H1 (cell line): ENCODE measurements at regions not wholly inside any gene's neighbourhood (a gene's known extent, or its start where the extent isn't known, plus 50 kb on each side); places are given as distances from the start of the nearest gene placed in this dataset.

Experiments
- CTCF ChIA-PET: fragments of 300-600 bp; sonication (Branson Sonifier 250); formaldehyde crosslinking; loops from one replicate; lab custom pipeline; 2021; ENCODE audit not compliant: partially characterized antibody; lab: Charles Lee
- POLR2A ChIA-PET: fragments of 300-600 bp; sonication (Branson Sonifier 250); formaldehyde crosslinking; loops from one replicate; lab custom pipeline; 2021; ENCODE audit warnings: inconsistent platforms; ENCODE audit not compliant: partially characterized antibody; lab: Charles Lee
- DNase-seq, 2 experiments: peaks; one replicate each; pipeline versions ENCODE4 v3.0.0 to v3.0.0-alpha.2; 2010 to 2022; ENCODE audit warnings: low spot score in 2 of 2, low read depth in 1 of 2, mixed read lengths in 1 of 2
- FAIRE-seq: peaks from 2 replicates; lab custom pipeline; 2011; peaks lifted over from hg19 to GRCh38; lab: Jason Lieb, UNC
- H2AFZ ChIP-seq: 2 replicates; pipeline ENCODE4 v1.8.1; 2012; ENCODE audit warnings: low read length, inconsistent platforms
- H2AK5ac ChIP-seq: 2 replicates; pipeline ENCODE4 v1.6.1; 2013; ENCODE audit warnings: low read depth, low read length
- H2BK120ac ChIP-seq: replicated peaks from 2 replicates; pipeline ENCODE3; 2013; ENCODE audit warnings: low read depth, low read length, inconsistent platforms
- H2BK12ac ChIP-seq: 2 replicates; pipeline ENCODE4 v1.6.1; 2013; ENCODE audit warnings: low read depth, low read length
- H2BK15ac ChIP-seq: 2 replicates; pipeline ENCODE4 v1.6.1; 2013; ENCODE audit warnings: low read length
- H2BK20ac ChIP-seq: 2 replicates; pipeline ENCODE4 v1.6.1; 2013; ENCODE audit warnings: low read length
- H2BK5ac ChIP-seq: 2 replicates; pipeline ENCODE4 v1.6.1; 2013; ENCODE audit warnings: low read depth, low read length
- H3K14ac ChIP-seq: 2 replicates; pipeline ENCODE4 v1.6.1; 2013; ENCODE audit warnings: inconsistent platforms; ENCODE audit not compliant: insufficient read length
- H3K18ac ChIP-seq: 2 replicates; pipeline ENCODE4 v1.6.1; 2013; ENCODE audit warnings: low read length; ENCODE audit errors: extremely low read depth
- H3K23ac ChIP-seq: 2 replicates; pipeline ENCODE4 v1.6.1; 2013; ENCODE audit warnings: inconsistent platforms; ENCODE audit not compliant: insufficient read length
- H3K23me2 ChIP-seq: 2 replicates; pipeline ENCODE4 v1.6.1; 2013; ENCODE audit warnings: low read depth, low read length
- H3K27ac ChIP-seq: 2 replicates; pipeline ENCODE4 v1.6.1; 2011; ENCODE audit warnings: low read depth, low read length, inconsistent platforms
- H3K27me3 ChIP-seq, 4 experiments: replicated peaks in 1 of 4; 1 replicate in 1 of 4; 2 replicates in 3 of 4; pipeline versions ENCODE4 v1.6.1 to v1.8.1; 2011 to 2013; ENCODE audit warnings: low read length in 3 of 4, mild to moderate bottlenecking in 3 of 4, inconsistent platforms in 2 of 4, mixed read lengths in 2 of 4, moderate library complexity in 1 of 4; ENCODE audit not compliant: control insufficient read depth in 3 of 4, insufficient read depth in 3 of 4; ENCODE audit errors: extremely low read depth in 1 of 4
- H3K36me3 ChIP-seq, 4 experiments: 2 replicates each; pipeline versions ENCODE4 v1.6.1 to v1.8.1; 2011 to 2013; ENCODE audit warnings: mild to moderate bottlenecking in 4 of 4, low read length in 3 of 4, moderate library complexity in 2 of 4, control low read depth in 1 of 4, inconsistent platforms in 1 of 4; ENCODE audit not compliant: insufficient read depth in 4 of 4, control insufficient read depth in 2 of 4
- H3K4ac ChIP-seq: replicated peaks from 2 replicates; pipeline ENCODE3; 2013; ENCODE audit warnings: low read length, low read depth, mixed read lengths, inconsistent platforms; ENCODE audit not compliant: insufficient read length
- H3K4me1 ChIP-seq, 4 experiments: replicated peaks in 1 of 4; 1 replicate in 1 of 4; 2 replicates in 3 of 4; pipeline versions ENCODE4 v1.6.1 to v1.8.1; 2011 to 2013; ENCODE audit warnings: low read length in 3 of 4, inconsistent platforms in 2 of 4, mixed read lengths in 1 of 4; ENCODE audit not compliant: insufficient read depth in 4 of 4, control insufficient read depth in 3 of 4
- H3K4me2 ChIP-seq, 2 experiments: 2 replicates each; pipeline versions ENCODE4 v1.6.1 to v1.8.1; 2011 to 2013; ENCODE audit warnings: low read depth in 2 of 2, low read length in 2 of 2, control low read depth in 1 of 2, inconsistent platforms in 1 of 2, mild to moderate bottlenecking in 1 of 2; ENCODE audit not compliant: insufficient read depth in 1 of 2
- H3K4me3 ChIP-seq, 4 experiments: fragments of 200-600, 300-600 bp in 1 of 4; sonication (generic), shearing (Covaris generic), sonication (Bioruptor Twin) in 1 of 4; 2 replicates each; pipeline versions ENCODE4 v1.5.1 to v1.8.1; 2011 to 2016; ENCODE audit warnings: low read length in 4 of 4, low read depth in 3 of 4, control low read depth in 2 of 4, inconsistent platforms in 2 of 4, mild to moderate bottlenecking in 2 of 4, mixed read lengths in 1 of 4, moderate library complexity in 1 of 4; ENCODE audit not compliant: insufficient read depth in 2 of 4; ENCODE audit errors: extremely low read depth in 1 of 4
- H3K56ac ChIP-seq: replicated peaks from 2 replicates; pipeline ENCODE3; 2013; ENCODE audit warnings: low read depth, mild to moderate bottlenecking, mixed read lengths, low read length, inconsistent platforms; ENCODE audit not compliant: insufficient read length
- H3K79me1 ChIP-seq: 2 replicates; pipeline ENCODE4 v1.6.1; 2013; ENCODE audit warnings: low read depth, low read length, control low read depth
- H3K79me2 ChIP-seq, 2 experiments: 2 replicates each; pipeline versions ENCODE4 v1.6.1 to v1.8.1; 2012 to 2013; ENCODE audit warnings: low read length in 2 of 2, mild to moderate bottlenecking in 2 of 2, inconsistent platforms in 1 of 2; ENCODE audit not compliant: insufficient read depth in 2 of 2, control insufficient read depth in 1 of 2
- H3K9ac ChIP-seq, 4 experiments: replicated peaks in 1 of 4; 1 replicate in 1 of 4; 2 replicates in 3 of 4; pipeline versions ENCODE4 v1.6.1 to v1.8.1; 2011 to 2013; ENCODE audit warnings: low read depth in 3 of 4, low read length in 3 of 4, control low read depth in 2 of 4, mild to moderate bottlenecking in 2 of 4, moderate library complexity in 2 of 4, inconsistent platforms in 1 of 4; ENCODE audit errors: extremely low read depth in 1 of 4
- H3K9me3 ChIP-seq, 2 experiments: 2 replicates each; pipeline versions ENCODE4 v1.6.1 to v1.8.1; 2012 to 2013; ENCODE audit warnings: mild to moderate bottlenecking in 2 of 2, moderate library complexity in 2 of 2, control low read depth in 1 of 2, inconsistent platforms in 1 of 2, low read depth in 1 of 2, low read length in 1 of 2, mixed read lengths in 1 of 2; ENCODE audit not compliant: insufficient read depth in 2 of 2
- H4K20me1 ChIP-seq, 2 experiments: replicated peaks in 1 of 2; 2 replicates each; pipeline versions ENCODE3 to v1.8.1; 2011 to 2013; ENCODE audit warnings: inconsistent platforms in 2 of 2, low read length in 2 of 2, mild to moderate bottlenecking in 1 of 2; ENCODE audit not compliant: insufficient read depth in 2 of 2, control insufficient read depth in 1 of 2
- H4K5ac ChIP-seq: 2 replicates; pipeline ENCODE4 v1.6.1; 2013; ENCODE audit warnings: low read length, low read depth, mixed read lengths, inconsistent platforms; ENCODE audit not compliant: insufficient read length
- H4K8ac ChIP-seq: 2 replicates; pipeline ENCODE4 v1.8.0; 2013; ENCODE audit warnings: mild to moderate bottlenecking, moderate library complexity, low read length, inconsistent platforms; ENCODE audit not compliant: insufficient read depth; ENCODE audit errors: extremely low read depth
- H4K91ac ChIP-seq: replicated peaks from 2 replicates; pipeline ENCODE3; 2013; ENCODE audit warnings: low read length, mixed read lengths, inconsistent platforms; ENCODE audit not compliant: insufficient read length
- PHF8 ChIP-seq: fragments of 200-600 bp; sonication (generic); conservative IDR thresholded peaks from 2 replicates; pipeline ENCODE4 v1.7.1; 2012; ENCODE audit warnings: low read depth, mild to moderate bottlenecking, inconsistent platforms, low read length, moderate library complexity
- WGBS, 2 experiments: shearing (Covaris generic) in 1 of 2; methylation state at CpG; one replicate each; pipeline versions ENCODE4 v1.1.6 to v1.1.7; 2013 to 2015; ENCODE audit warnings: low lambda C conversion rate in 2 of 2, mixed read lengths in 2 of 2, inconsistent platforms in 1 of 2, low coverage in 1 of 2, missing lambda C conversion rate in 1 of 2; ENCODE audit not compliant: insufficient replicate concordance in 2 of 2, insufficient coverage in 1 of 2, insufficient read length in 1 of 2; ENCODE audit errors: extremely low coverage in 1 of 2, missing lambda C conversion rate in 1 of 2; 5-methylcytosine and 5-hydroxymethylcytosine counted together

GRCh38 chr12:33533527-33533926 is 93.9 kb upstream of the SYT10 start:
- no peak overlapping the region for H2AK5ac ChIP-seq
- no peak overlapping the region for H2AFZ ChIP-seq
- H3K36me3 ChIP-seq = no peaks in the 10 kb centered on the region
- no peak for TF ChIP-seq PHF8
- H4K8ac ChIP-seq = no peak overlapping the region
- no peak overlapping the region for H3K27ac ChIP-seq
- ChIA-PET CTCF (interaction anchor here (0.6 kb wide), 1 partner anchor 13 kb away, joined by 3 read pairs; no protein-coding TSS in a partner anchor), POLR2A (interaction anchor here (0.8 kb wide), 1 partner anchor 54 kb away, joined by 4 read pairs; no protein-coding TSS in a partner anchor)
- H3K23me2 ChIP-seq = no peaks in the 10 kb centered on the region
- FAIRE-seq (no peak), DNase-seq (no peak)
- H4K5ac ChIP-seq = no peak overlapping the region
- H2BK5ac ChIP-seq = no peak overlapping the region
- no peak overlapping the region for H3K56ac ChIP-seq
- H3K4ac ChIP-seq = no peak overlapping the region
- H3K18ac ChIP-seq = no peak overlapping the region
- WGBS, 2 experiments = 82% methylated on average over 1 of the region's 1 CpG; no CpG with 5 or more reads in 1 of the 2 experiments
- H2BK15ac ChIP-seq = no peak overlapping the region
- no peaks in the 10 kb centered on the region for H3K27me3 ChIP-seq
- H3K9me3 ChIP-seq = no peaks in the 10 kb centered on the region
- no peaks in the 10 kb centered on the region for H4K20me1 ChIP-seq
- H3K23ac ChIP-seq = no peak overlapping the region
- H3K4me3 ChIP-seq = no peak overlapping the region
- H3K9ac ChIP-seq = no peak overlapping the region
- no peak overlapping the region for H3K4me2 ChIP-seq
- H4K91ac ChIP-seq = no peak overlapping the region
- H3K4me1 ChIP-seq = no peaks in the 10 kb centered on the region
- no peak overlapping the region for H3K14ac ChIP-seq
- H2BK20ac ChIP-seq = no peak overlapping the region
- H3K79me1 ChIP-seq = no peaks in the 10 kb centered on the region
- H2BK120ac ChIP-seq = no peak overlapping the region
- H3K79me2 ChIP-seq = no peaks in the 10 kb centered on the region
- no peak overlapping the region for H2BK12ac ChIP-seq
